ENCODE measurements at regions not wholly inside any gene's neighbourhood (a gene's known extent, or its start where the extent isn't known, plus 50 kb on each side); places are given as distances from the start of the nearest gene placed in this dataset.

DNA sequence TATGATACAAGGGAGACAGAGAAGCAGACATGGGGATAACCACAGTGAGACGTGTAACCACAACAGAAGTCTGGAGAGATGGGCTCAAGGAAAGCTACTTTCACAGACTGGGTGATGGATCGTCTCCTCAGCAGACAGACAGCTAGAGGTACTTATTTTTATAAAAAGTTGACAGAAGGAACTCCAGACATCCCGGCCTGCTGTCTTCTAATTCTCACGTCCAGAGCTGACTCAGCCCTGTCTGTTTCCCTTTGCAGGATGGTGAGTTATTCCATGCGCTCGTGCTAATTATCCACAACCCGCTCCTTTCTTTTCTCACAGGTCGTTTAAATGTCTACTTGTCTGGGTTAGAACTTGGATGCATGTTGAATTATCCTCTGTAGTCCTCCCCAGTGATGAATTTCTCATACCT lies 304.5 kb downstream of the CWC27 start:
- TF ChIP-seq, protein P1, sequence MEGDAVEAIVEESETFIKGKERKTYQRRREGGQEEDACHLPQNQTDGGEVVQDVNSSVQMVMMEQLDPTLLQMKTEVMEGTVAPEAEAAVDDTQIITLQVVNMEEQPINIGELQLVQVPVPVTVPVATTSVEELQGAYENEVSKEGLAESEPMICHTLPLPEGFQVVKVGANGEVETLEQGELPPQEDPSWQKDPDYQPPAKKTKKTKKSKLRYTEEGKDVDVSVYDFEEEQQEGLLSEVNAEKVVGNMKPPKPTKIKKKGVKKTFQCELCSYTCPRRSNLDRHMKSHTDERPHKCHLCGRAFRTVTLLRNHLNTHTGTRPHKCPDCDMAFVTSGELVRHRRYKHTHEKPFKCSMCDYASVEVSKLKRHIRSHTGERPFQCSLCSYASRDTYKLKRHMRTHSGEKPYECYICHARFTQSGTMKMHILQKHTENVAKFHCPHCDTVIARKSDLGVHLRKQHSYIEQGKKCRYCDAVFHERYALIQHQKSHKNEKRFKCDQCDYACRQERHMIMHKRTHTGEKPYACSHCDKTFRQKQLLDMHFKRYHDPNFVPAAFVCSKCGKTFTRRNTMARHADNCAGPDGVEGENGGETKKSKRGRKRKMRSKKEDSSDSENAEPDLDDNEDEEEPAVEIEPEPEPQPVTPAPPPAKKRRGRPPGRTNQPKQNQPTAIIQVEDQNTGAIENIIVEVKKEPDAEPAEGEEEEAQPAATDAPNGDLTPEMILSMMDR (optimal IDR thresholded peaks at IDR 0.05 in 1 of 3, IDR thresholded peaks at IDR 0.05 in 1 of 3, conservative IDR thresholded peaks at IDR 0.05 in 1 of 3; ENCODE audit: extremely low read depth in 1 of 3, insufficient read depth in 2 of 3, low read length in 3 of 3), result no peak
- TF ChIP-seq EZH2 (IDR thresholded peaks at IDR 0.05; ENCODE audit: low read length), result no peak

All from keratinocyte (primary cell).